ENCODE measurements at regions not wholly inside any gene's neighbourhood (a gene's known extent, or its start where the extent isn't known, plus 50 kb on each side); places are given as distances from the start of the nearest gene placed in this dataset.

- ATAC-seq (ENCODE audit: low read depth): no peak
- Mint-ChIP-seq H3K9me3 (peaks cover 7% of the 10 kb centered on the region), H3K27me3 (no peaks in the 10 kb centered on the region), H3K4me1 (no peaks in the 10 kb centered on the region), H3K27ac (no peak overlapping the region), H3K36me3 (no peaks in the 10 kb centered on the region), H3K4me3 (no peak overlapping the region)
- no peak for DNase-seq (ENCODE audit: low spot score in 2 of 2)
These were observed 411.7 kb upstream of the FZD8 start for GRCh38 chr10:36053775-36054174.

GRCh38 chr10:36053271-36053670, 411.2 kb upstream of the FZD8 start:
- Mint-ChIP-seq H3K36me3 (no peaks in the 10 kb centered on the region), H3K27ac (no peak overlapping the region), H3K4me3 (no peak overlapping the region), H3K4me1 (no peaks in the 10 kb centered on the region), H3K9me3 (peaks cover 7% of the 10 kb centered on the region), H3K27me3 (no peaks in the 10 kb centered on the region)
- DNase-seq (ENCODE audit: low spot score in 2 of 2) (no peak), ATAC-seq (ENCODE audit: low read depth) (no peak)

- DNase-seq (ENCODE audit: low spot score in 2 of 2) (no peak), ATAC-seq (ENCODE audit: low read depth) (no peak)
- H3K36me3 Mint-ChIP-seq: no peaks in the 10 kb centered on the region
- peaks cover 5% of the 10 kb centered on the region for H3K9me3 Mint-ChIP-seq
- H3K27me3 Mint-ChIP-seq: no peaks in the 10 kb centered on the region
- no peak overlapping the region for H3K4me3 Mint-ChIP-seq
- H3K27ac Mint-ChIP-seq: no peak overlapping the region
- no peaks in the 10 kb centered on the region for H3K4me1 Mint-ChIP-seq
These were observed 409.4 kb upstream of the FZD8 start for GRCh38 chr10:36051500-36051991.

- no peak for ATAC-seq (ENCODE audit: low read depth)
- Mint-ChIP-seq H3K4me3 (no peak overlapping the region), H3K27me3 (no peaks in the 10 kb centered on the region), H3K4me1 (no peaks in the 10 kb centered on the region), H3K9me3 (peaks cover 5% of the 10 kb centered on the region), H3K27ac (no peak overlapping the region), H3K36me3 (no peaks in the 10 kb centered on the region)
- DNase-seq (ENCODE audit: low spot score in 2 of 2): no peak
These were observed 408.8 kb upstream of the FZD8 start for GRCh38 chr10:36050763-36051499.

GRCh38 chr10:36048780-36049179, 406.7 kb upstream of the FZD8 start:
- Mint-ChIP-seq H3K27ac (no peak overlapping the region), H3K4me3 (no peak overlapping the region), H3K36me3 (no peaks in the 10 kb centered on the region), H3K9me3 (peaks cover 1% of the 10 kb centered on the region), H3K4me1 (no peaks in the 10 kb centered on the region), H3K27me3 (no peaks in the 10 kb centered on the region)
- DNase-seq (ENCODE audit: low spot score in 2 of 2): no peak
- ATAC-seq (ENCODE audit: low read depth): no peak

- no peaks in the 10 kb centered on the region for H3K27me3 Mint-ChIP-seq
- H3K9me3 Mint-ChIP-seq: peaks cover 1% of the 10 kb centered on the region
- no peak for DNase-seq (ENCODE audit: low spot score in 2 of 2)
- H3K27ac Mint-ChIP-seq: no peak overlapping the region
- H3K4me1 Mint-ChIP-seq: no peaks in the 10 kb centered on the region
- no peak overlapping the region for H3K4me3 Mint-ChIP-seq
- ATAC-seq (ENCODE audit: low read depth): no peak
- no peaks in the 10 kb centered on the region for H3K36me3 Mint-ChIP-seq
These were observed 406.1 kb upstream of the FZD8 start for GRCh38 chr10:36048236-36048635.

- Mint-ChIP-seq H3K36me3 (no peaks in the 10 kb centered on the region), H3K9me3 (peaks cover 1% of the 10 kb centered on the region), H3K27me3 (no peaks in the 10 kb centered on the region), H3K27ac (no peak overlapping the region), H3K4me1 (no peaks in the 10 kb centered on the region), H3K4me3 (no peak overlapping the region)
- no peak for DNase-seq (ENCODE audit: low spot score in 2 of 2)
- no peak for ATAC-seq (ENCODE audit: low read depth)
These were observed 400.0 kb upstream of the FZD8 start for GRCh38 chr10:36042135-36042534.

- ATAC-seq (ENCODE audit: low read depth) (no peak), DNase-seq (ENCODE audit: low spot score in 2 of 2) (no peak)
- Mint-ChIP-seq H3K27me3 (no peaks in the 10 kb centered on the region), H3K4me1 (no peaks in the 10 kb centered on the region), H3K9me3 (no peaks in the 10 kb centered on the region), H3K36me3 (no peaks in the 10 kb centered on the region), H3K4me3 (no peak overlapping the region), H3K27ac (no peak overlapping the region)
These were observed 396.3 kb upstream of the FZD8 start for GRCh38 chr10:36038316-36038955.

GRCh38 chr10:36036137-36036536, 394.0 kb upstream of the FZD8 start:
- ATAC-seq (ENCODE audit: low read depth): no peak

GRCh38 chr10:36033808-36034207, 391.7 kb upstream of the FZD8 start:
- ATAC-seq (ENCODE audit: low read depth) (no peak), DNase-seq (ENCODE audit: low spot score in 2 of 2) (no peak)
- Mint-ChIP-seq H3K4me3 (no peak overlapping the region), H3K27me3 (no peaks in the 10 kb centered on the region), H3K4me1 (no peaks in the 10 kb centered on the region), H3K36me3 (no peaks in the 10 kb centered on the region), H3K9me3 (no peaks in the 10 kb centered on the region), H3K27ac (no peak overlapping the region)

More at GRCh38 chr10:36036137-36036536, 394.0 kb upstream of the FZD8 start:
- no peak overlapping the region for H3K4me3 Mint-ChIP-seq
- H3K9me3 Mint-ChIP-seq: no peaks in the 10 kb centered on the region
- no peaks in the 10 kb centered on the region for H3K36me3 Mint-ChIP-seq
- H3K27ac Mint-ChIP-seq: no peak overlapping the region
- no peak for DNase-seq (ENCODE audit: low spot score in 2 of 2)
- H3K4me1 Mint-ChIP-seq: no peaks in the 10 kb centered on the region
- no peaks in the 10 kb centered on the region for H3K27me3 Mint-ChIP-seq

GRCh38 chr10:36030516-36030915, 388.4 kb upstream of the FZD8 start:
- Mint-ChIP-seq H3K9me3 (peaks cover 3% of the 10 kb centered on the region), H3K27me3 (no peaks in the 10 kb centered on the region), H3K4me1 (no peaks in the 10 kb centered on the region), H3K27ac (no peak overlapping the region), H3K4me3 (no peak overlapping the region), H3K36me3 (no peaks in the 10 kb centered on the region)
- ATAC-seq (ENCODE audit: low read depth): no peak
- DNase-seq (ENCODE audit: low spot score in 2 of 2): no peak

GRCh38 chr10:36026656-36027390, 384.7 kb upstream of the FZD8 start:
- DNase-seq (ENCODE audit: low spot score in 2 of 2) (no peak), ATAC-seq (ENCODE audit: low read depth) (no peak)
- Mint-ChIP-seq H3K4me3 (no peak overlapping the region), H3K9me3 (peaks cover 5% of the 10 kb centered on the region), H3K27me3 (no peaks in the 10 kb centered on the region), H3K4me1 (no peaks in the 10 kb centered on the region), H3K36me3 (no peaks in the 10 kb centered on the region), H3K27ac (no peak overlapping the region)

GRCh38 chr10:36026081-36026480, 384.0 kb upstream of the FZD8 start:
- Mint-ChIP-seq H3K27me3 (no peaks in the 10 kb centered on the region), H3K36me3 (no peaks in the 10 kb centered on the region), H3K9me3 (peaks cover 5% of the 10 kb centered on the region), H3K27ac (no peak overlapping the region), H3K4me3 (no peak overlapping the region), H3K4me1 (no peaks in the 10 kb centered on the region)
- ATAC-seq (ENCODE audit: low read depth): no peak
- no peak for DNase-seq (ENCODE audit: low spot score in 2 of 2)

- DNase-seq (ENCODE audit: low spot score in 2 of 2) (no peak), ATAC-seq (ENCODE audit: low read depth) (no peak)
- Mint-ChIP-seq H3K4me3 (no peak overlapping the region), H3K27me3 (no peaks in the 10 kb centered on the region), H3K4me1 (no peaks in the 10 kb centered on the region), H3K36me3 (no peaks in the 10 kb centered on the region), H3K9me3 (peaks cover 5% of the 10 kb centered on the region), H3K27ac (no peak overlapping the region)
These were observed 381.8 kb upstream of the FZD8 start for GRCh38 chr10:36023939-36024338.

Measured in memory B cell (primary cell).